ENCODE measurements at regions not wholly inside any gene's neighbourhood (a gene's known extent, or its start where the extent isn't known, plus 50 kb on each side); places are given as distances from the start of the nearest gene placed in this dataset.

- Histone ChIP-seq H3K4me3 (ENCODE audit: low read depth in 1 of 3, low read length in 3 of 3) (no peak overlapping the region), H3K4me1 (ENCODE audit: control insufficient read depth in 4 of 4, insufficient read depth in 4 of 4, low read length in 3 of 4) (peaks cover 3 to 13% (median 11%) of the 10 kb centered on the region in 4 donors), H3K9ac (ENCODE audit: low read depth in 1 of 2, low read length in 2 of 2) (no peak overlapping the region), H3K36me3 (ENCODE audit: control insufficient read depth in 4 of 4, insufficient read depth in 3 of 4, low read depth in 1 of 4, low read length in 3 of 4) (no peaks in the 10 kb centered on the region), H3K27ac (ENCODE audit: low read depth in 1 of 2, low read length in 2 of 2) (no peak overlapping the region), H3K9me3 (ENCODE audit: control insufficient read depth in 4 of 4, low read length in 3 of 4) (no peaks in the 10 kb centered on the region), H3K27me3 (ENCODE audit: control insufficient read depth in 4 of 4, insufficient read depth in 4 of 4, low read length in 3 of 4) (no peaks in the 10 kb centered on the region)
- no peak for DNase-seq (ENCODE audit: low spot score)
- 88% methylated on average over 17 of the region's 17 CpGs for WGBS
- TF ChIP-seq FOXA1 (IDR thresholded peaks at IDR 0.05) (no peak), MAX (IDR thresholded peaks at IDR 0.05) (no peak), RXRA (IDR thresholded peaks at IDR 0.05) (no peak), ATF3 (IDR thresholded peaks at IDR 0.05) (no peak), REST (IDR thresholded peaks at IDR 0.05) (no peak), ZBTB33 (IDR thresholded peaks at IDR 0.05) (no peak), YY1 (IDR thresholded peaks at IDR 0.05) (no peak), EGR1 (IDR thresholded peaks at IDR 0.05; ENCODE audit: low read depth in 2 of 2) (no peak), JUND (IDR thresholded peaks at IDR 0.05) (no peak), TAF1 (conservative IDR thresholded peaks at IDR 0.05) (no peak), SP1 (IDR thresholded peaks at IDR 0.05) (no peak), GABPA (IDR thresholded peaks at IDR 0.05 in 1 of 2, conservative IDR thresholded peaks at IDR 0.05 in 1 of 2) (no peak), HNF4A (conservative IDR thresholded peaks at IDR 0.05) (no peak), NR2F2 (IDR thresholded peaks at IDR 0.05) (no peak), RAD21 (IDR thresholded peaks at IDR 0.05) (no peak), HNF4G (IDR thresholded peaks at IDR 0.05) (no peak), FOXA2 (IDR thresholded peaks at IDR 0.05) (no peak)
- TF ChIP-seq, protein P1, sequence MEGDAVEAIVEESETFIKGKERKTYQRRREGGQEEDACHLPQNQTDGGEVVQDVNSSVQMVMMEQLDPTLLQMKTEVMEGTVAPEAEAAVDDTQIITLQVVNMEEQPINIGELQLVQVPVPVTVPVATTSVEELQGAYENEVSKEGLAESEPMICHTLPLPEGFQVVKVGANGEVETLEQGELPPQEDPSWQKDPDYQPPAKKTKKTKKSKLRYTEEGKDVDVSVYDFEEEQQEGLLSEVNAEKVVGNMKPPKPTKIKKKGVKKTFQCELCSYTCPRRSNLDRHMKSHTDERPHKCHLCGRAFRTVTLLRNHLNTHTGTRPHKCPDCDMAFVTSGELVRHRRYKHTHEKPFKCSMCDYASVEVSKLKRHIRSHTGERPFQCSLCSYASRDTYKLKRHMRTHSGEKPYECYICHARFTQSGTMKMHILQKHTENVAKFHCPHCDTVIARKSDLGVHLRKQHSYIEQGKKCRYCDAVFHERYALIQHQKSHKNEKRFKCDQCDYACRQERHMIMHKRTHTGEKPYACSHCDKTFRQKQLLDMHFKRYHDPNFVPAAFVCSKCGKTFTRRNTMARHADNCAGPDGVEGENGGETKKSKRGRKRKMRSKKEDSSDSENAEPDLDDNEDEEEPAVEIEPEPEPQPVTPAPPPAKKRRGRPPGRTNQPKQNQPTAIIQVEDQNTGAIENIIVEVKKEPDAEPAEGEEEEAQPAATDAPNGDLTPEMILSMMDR (IDR thresholded peaks at IDR 0.05; ENCODE audit: low read depth, low read length, missing input control), result no peak
These were observed 261.5 kb downstream of the PCNX1 start for GRCh38 chr14:71168564-71169427.
